ENCODE measurements at regions not wholly inside any gene's neighbourhood (a gene's known extent, or its start where the extent isn't known, plus 50 kb on each side); places are given as distances from the start of the nearest gene placed in this dataset.

GRCh38 chr14:58954901-58955861, 233.3 kb upstream of the DAAM1 start:
- Histone ChIP-seq H4K20me1 (no peaks in the 10 kb centered on the region), H3K4me3 (peak overlapping the region in 2 of 10 experiments; percentile 21 to 32; a peak in 1 of 20 replicates), H3K4me2 (peak overlapping the region; percentile 56 to 88 (median 72); a peak in 21 of 22 replicates), H3K9ac (peak overlapping the region in 5 of 11 experiments; percentile 6 to 33 (median 30); a peak in 5 of 22 replicates), H3K27ac (peak overlapping the region in 9 of 11 experiments; percentile 23 to 76 (median 57); a peak in 15 of 22 replicates), H3K27me3 (no peaks in the 10 kb centered on the region), H3K4me1 (peaks cover 27 to 40% (median 36%) of the 10 kb centered on the region in 10 experiments), H3K9me3 (replicated peaks in 1 of 11) (peaks cover 0 to 21% (median 10%) of the 10 kb centered on the region in 11 experiments; a peak in 14 of 22 replicates), H3K36me3 (no peaks in the 10 kb centered on the region)
- no peak for TF ChIP-seq Cebpa-rat (IDR thresholded peaks at IDR 0.05)

- Histone ChIP-seq H3K4me2 (no peak overlapping the region), H4K20me1 (no peaks in the 10 kb centered on the region), H3K9me3 (replicated peaks in 1 of 11) (peaks cover 0 to 14% (median 9%) of the 10 kb centered on the region in 11 experiments; a peak in 10 of 22 replicates), H3K4me1 (peaks cover 9 to 14% (median 11%) of the 10 kb centered on the region in 10 experiments), H3K4me3 (no peak overlapping the region), H3K36me3 (no peaks in the 10 kb centered on the region), H3K27me3 (no peaks in the 10 kb centered on the region), H3K9ac (no peak overlapping the region), H3K27ac (no peak overlapping the region)
- no peak for TF ChIP-seq Cebpa-rat (IDR thresholded peaks at IDR 0.05)
Observed at GRCh38 chr14:58961045-58961731, 227.3 kb upstream of the DAAM1 start.

- no peak overlapping the region for H3K4me3 ChIP-seq
- peaks cover 0 to 3% (median 0%) of the 10 kb centered on the region in 10 experiments; a peak in 1 of 20 replicates for H3K4me1 ChIP-seq
- peaks cover 0 to 3% (median 0%) of the 10 kb centered on the region in 11 experiments; a peak in 1 of 22 replicates for H3K9me3 ChIP-seq (replicated peaks in 1 of 11)
- H4K20me1 ChIP-seq = no peaks in the 10 kb centered on the region
- H3K27ac ChIP-seq = no peak overlapping the region
- H3K9ac ChIP-seq = no peak overlapping the region
- no peak for TF ChIP-seq Cebpa-rat (IDR thresholded peaks at IDR 0.05)
- no peaks in the 10 kb centered on the region for H3K36me3 ChIP-seq
- no peaks in the 10 kb centered on the region for H3K27me3 ChIP-seq
- H3K4me2 ChIP-seq = no peak overlapping the region
Observed at GRCh38 chr14:58963873-58964597, 224.4 kb upstream of the DAAM1 start.

GRCh38 chr14:58964598-58964928, 223.9 kb upstream of the DAAM1 start:
- no peak for TF ChIP-seq Cebpa-rat (IDR thresholded peaks at IDR 0.05)
- Histone ChIP-seq H4K20me1 (no peaks in the 10 kb centered on the region), H3K36me3 (no peaks in the 10 kb centered on the region), H3K9ac (no peak overlapping the region), H3K4me3 (no peak overlapping the region), H3K27me3 (no peaks in the 10 kb centered on the region), H3K27ac (no peak overlapping the region), H3K4me1 (no peaks in the 10 kb centered on the region), H3K9me3 (replicated peaks in 1 of 11) (peaks cover 0 to 3% (median 0%) of the 10 kb centered on the region in 11 experiments; a peak in 1 of 22 replicates), H3K4me2 (no peak overlapping the region)

- Histone ChIP-seq H4K20me1 (no peaks in the 10 kb centered on the region), H3K27ac (no peak overlapping the region), H3K4me1 (no peaks in the 10 kb centered on the region), H3K36me3 (no peaks in the 10 kb centered on the region), H3K9me3 (replicated peaks in 1 of 11) (0 out of 22 replicates have a peak, but pooled peaks cover 0 to 3% (median 0%) of the 10 kb centered on the region in 11 experiments), H3K4me2 (no peak overlapping the region), H3K9ac (no peak overlapping the region), H3K4me3 (no peak overlapping the region), H3K27me3 (no peaks in the 10 kb centered on the region)
- no peak for TF ChIP-seq Cebpa-rat (IDR thresholded peaks at IDR 0.05)
Observed at GRCh38 chr14:58965601-58966000, 222.9 kb upstream of the DAAM1 start.

- 0 out of 22 replicates have a peak, but pooled peaks cover 0 to 3% (median 0%) of the 10 kb centered on the region in 11 experiments for H3K9me3 ChIP-seq (replicated peaks in 1 of 11)
- H3K4me1 ChIP-seq = no peaks in the 10 kb centered on the region
- no peak overlapping the region for H3K9ac ChIP-seq
- H3K4me3 ChIP-seq = no peak overlapping the region
- H4K20me1 ChIP-seq = no peaks in the 10 kb centered on the region
- no peak overlapping the region for H3K27ac ChIP-seq
- no peak for TF ChIP-seq Cebpa-rat (IDR thresholded peaks at IDR 0.05)
- H3K27me3 ChIP-seq = no peaks in the 10 kb centered on the region
- H3K4me2 ChIP-seq = no peak overlapping the region
- no peaks in the 10 kb centered on the region for H3K36me3 ChIP-seq
Observed at GRCh38 chr14:58966997-58967396, 221.5 kb upstream of the DAAM1 start.

- TF ChIP-seq Cebpa-rat (IDR thresholded peaks at IDR 0.05) = no peak
- Histone ChIP-seq H3K9ac (no peak overlapping the region), H4K20me1 (no peaks in the 10 kb centered on the region), H3K4me2 (no peak overlapping the region), H3K27ac (no peak overlapping the region), H3K4me3 (no peak overlapping the region), H3K36me3 (no peaks in the 10 kb centered on the region), H3K27me3 (no peaks in the 10 kb centered on the region), H3K4me1 (no peaks in the 10 kb centered on the region), H3K9me3 (replicated peaks in 1 of 11) (0 out of 22 replicates have a peak, but pooled peaks cover 0 to 3% (median 0%) of the 10 kb centered on the region in 11 experiments)
Observed at GRCh38 chr14:58969951-58970751, 218.3 kb upstream of the DAAM1 start.
